ENCODE measurements at regions not wholly inside any gene's neighbourhood (a gene's known extent, or its start where the extent isn't known, plus 50 kb on each side); places are given as distances from the start of the nearest gene placed in this dataset.

GRCh38 chr17:73971127-73971526 is 232.4 kb upstream of the RPL38 start:
- Mint-ChIP-seq H3K27ac (no peak overlapping the region), H3K36me3 (no peaks in the 10 kb centered on the region), H3K4me3 (no peak overlapping the region), H3K4me1 (peaks cover 2% of the 10 kb centered on the region), H3K9me3 (no peaks in the 10 kb centered on the region), H3K27me3 (peaks cover 21% of the 10 kb centered on the region)
- no peak for DNase-seq (ENCODE audit: low spot score in 2 of 2)
- no peak for ATAC-seq (ENCODE audit: low read depth)

DNA sequence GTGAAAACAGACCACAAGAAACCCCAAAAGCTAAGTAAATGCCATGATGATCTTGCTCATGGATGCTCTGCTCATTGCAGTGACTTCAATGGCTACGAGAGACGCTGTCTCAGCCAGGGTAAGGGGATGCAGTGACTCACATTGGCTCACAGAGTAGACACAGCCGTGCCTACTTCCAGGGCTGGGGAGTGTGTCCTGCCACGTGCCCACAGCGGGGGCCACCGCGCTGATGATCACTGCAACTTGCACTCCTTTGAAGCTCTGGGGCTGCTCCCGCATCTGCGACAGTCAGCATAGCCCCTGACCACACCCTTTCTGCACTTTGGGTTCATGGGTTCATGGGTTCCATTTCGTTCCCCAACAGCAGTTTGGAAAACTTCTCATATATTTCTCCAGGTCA is 231.4 kb upstream of the RPL38 start:
- ATAC-seq (ENCODE audit: low read depth) (no peak), DNase-seq (ENCODE audit: low spot score in 2 of 2) (no peak)
- Mint-ChIP-seq H3K27ac (no peak overlapping the region), H3K4me3 (no peak overlapping the region), H3K4me1 (peaks cover 2% of the 10 kb centered on the region), H3K27me3 (peaks cover 21% of the 10 kb centered on the region), H3K36me3 (no peaks in the 10 kb centered on the region), H3K9me3 (no peaks in the 10 kb centered on the region)

GRCh38 chr17:73972901-73973300 is 230.6 kb upstream of the RPL38 start:
- peaks cover 21% of the 10 kb centered on the region for H3K27me3 Mint-ChIP-seq
- no peaks in the 10 kb centered on the region for H3K36me3 Mint-ChIP-seq
- ATAC-seq (ENCODE audit: low read depth) (no peak), DNase-seq (ENCODE audit: low spot score in 2 of 2) (no peak)
- peaks cover 2% of the 10 kb centered on the region for H3K4me1 Mint-ChIP-seq
- H3K27ac Mint-ChIP-seq: no peak overlapping the region
- H3K4me3 Mint-ChIP-seq: no peak overlapping the region
- no peaks in the 10 kb centered on the region for H3K9me3 Mint-ChIP-seq

GRCh38 chr17:73973586-73974409 is 229.7 kb upstream of the RPL38 start:
- Mint-ChIP-seq H3K36me3 (no peaks in the 10 kb centered on the region), H3K27ac (no peak overlapping the region), H3K27me3 (peaks cover 21% of the 10 kb centered on the region), H3K4me3 (no peak overlapping the region), H3K4me1 (peaks cover 2% of the 10 kb centered on the region), H3K9me3 (no peaks in the 10 kb centered on the region)
- ATAC-seq (ENCODE audit: low read depth) (no peak), DNase-seq (ENCODE audit: low spot score in 2 of 2) (no peak)

- peaks cover 2% of the 10 kb centered on the region for H3K4me1 Mint-ChIP-seq
- no peak overlapping the region for H3K27ac Mint-ChIP-seq
- DNase-seq (ENCODE audit: low spot score in 2 of 2) (no peak), ATAC-seq (ENCODE audit: low read depth) (no peak)
- no peaks in the 10 kb centered on the region for H3K36me3 Mint-ChIP-seq
- H3K9me3 Mint-ChIP-seq: no peaks in the 10 kb centered on the region
- H3K4me3 Mint-ChIP-seq: no peak overlapping the region
- H3K27me3 Mint-ChIP-seq: peaks cover 17% of the 10 kb centered on the region
Measured at GRCh38 chr17:73974536-73974935, 228.9 kb upstream of the RPL38 start.

GRCh38 chr17:73976147-73976546 is 227.3 kb upstream of the RPL38 start:
- DNase-seq (ENCODE audit: low spot score in 2 of 2): no peak
- Mint-ChIP-seq H3K9me3 (no peaks in the 10 kb centered on the region), H3K4me3 (no peak overlapping the region), H3K36me3 (no peaks in the 10 kb centered on the region), H3K4me1 (no peaks in the 10 kb centered on the region), H3K27ac (no peak overlapping the region), H3K27me3 (peaks cover 19% of the 10 kb centered on the region)
- ATAC-seq (ENCODE audit: low read depth): no peak

- no peaks in the 10 kb centered on the region for H3K36me3 Mint-ChIP-seq
- H3K27ac Mint-ChIP-seq: no peak overlapping the region
- H3K9me3 Mint-ChIP-seq: no peaks in the 10 kb centered on the region
- DNase-seq (ENCODE audit: low spot score in 2 of 2) (no peak), ATAC-seq (ENCODE audit: low read depth) (no peak)
- no peaks in the 10 kb centered on the region for H3K4me1 Mint-ChIP-seq
- H3K4me3 Mint-ChIP-seq: no peak overlapping the region
- H3K27me3 Mint-ChIP-seq: peaks cover 22% of the 10 kb centered on the region
Measured at GRCh38 chr17:73976676-73977521, 226.6 kb upstream of the RPL38 start.

- H3K36me3 Mint-ChIP-seq: no peaks in the 10 kb centered on the region
- H3K4me3 Mint-ChIP-seq: no peak overlapping the region
- DNase-seq (ENCODE audit: low spot score in 2 of 2) (no peak), ATAC-seq (ENCODE audit: low read depth) (no peak)
- no peak overlapping the region for H3K27ac Mint-ChIP-seq
- H3K27me3 Mint-ChIP-seq: peaks cover 30% of the 10 kb centered on the region
- H3K4me1 Mint-ChIP-seq: peaks cover 10% of the 10 kb centered on the region
- no peaks in the 10 kb centered on the region for H3K9me3 Mint-ChIP-seq
Measured at GRCh38 chr17:73980517-73980916, 223.0 kb upstream of the RPL38 start.

DNA sequence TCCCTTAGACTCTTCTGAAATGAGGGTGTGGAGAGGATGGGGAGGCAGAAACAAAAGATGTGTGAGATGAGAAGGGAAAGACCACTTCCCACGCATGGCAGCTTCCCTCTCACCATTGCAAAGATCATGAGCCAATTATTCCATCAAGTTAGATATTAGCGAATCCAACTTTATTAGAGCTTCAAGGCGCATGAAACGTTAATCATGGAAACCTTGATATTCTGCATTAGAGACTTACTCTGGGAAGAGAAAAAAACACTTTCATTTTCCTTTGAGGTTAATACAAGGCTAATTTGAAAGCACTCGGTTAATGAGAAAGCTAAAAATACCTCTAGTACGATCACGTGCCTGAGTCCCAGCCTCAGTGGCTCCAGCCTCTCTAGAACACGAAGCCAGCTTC is 220.6 kb upstream of the RPL38 start:
- no peak for DNase-seq (ENCODE audit: low spot score in 2 of 2)
- H3K4me1 Mint-ChIP-seq: peaks cover 10% of the 10 kb centered on the region
- H3K4me3 Mint-ChIP-seq: no peak overlapping the region
- no peaks in the 10 kb centered on the region for H3K36me3 Mint-ChIP-seq
- H3K9me3 Mint-ChIP-seq: no peaks in the 10 kb centered on the region
- ATAC-seq (ENCODE audit: low read depth): no peak
- peaks cover 31% of the 10 kb centered on the region for H3K27me3 Mint-ChIP-seq
- H3K27ac Mint-ChIP-seq: no peak overlapping the region

DNA sequence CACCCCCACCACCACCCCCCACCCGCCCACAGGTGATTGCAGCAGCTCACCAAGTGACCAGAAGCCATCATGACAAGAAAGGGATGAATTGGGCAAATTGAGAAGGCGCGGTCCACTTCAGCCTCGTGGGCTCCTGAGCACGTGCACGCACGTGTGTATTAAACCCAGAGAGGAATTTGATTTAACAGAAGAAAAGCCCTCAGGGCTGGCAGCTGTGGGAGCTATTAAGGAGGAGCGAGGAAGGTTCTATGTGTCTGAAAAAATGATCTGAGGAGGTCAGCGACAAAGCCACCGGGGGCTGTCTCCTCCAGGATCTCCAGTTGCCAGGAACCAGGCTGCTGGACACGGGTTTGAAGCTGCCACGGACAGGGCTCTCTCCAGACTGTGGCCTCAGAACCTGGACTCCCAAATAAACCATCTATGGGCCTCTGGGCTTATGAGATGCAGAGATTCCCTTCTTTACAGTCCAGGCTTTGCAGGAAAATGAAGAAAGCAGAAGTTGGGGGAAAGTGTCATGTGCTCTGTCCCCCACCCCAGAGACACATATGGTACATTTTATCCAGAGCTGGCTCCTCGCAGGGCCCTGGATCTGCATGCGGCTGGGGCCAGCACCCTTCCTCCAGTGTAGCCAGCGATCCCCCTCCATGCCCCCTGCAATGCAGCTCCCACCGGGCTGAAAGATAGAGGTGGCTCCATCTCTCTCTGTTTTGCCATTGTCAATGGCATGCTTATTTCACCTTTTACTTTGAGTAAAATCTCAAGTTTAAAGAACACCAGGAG is 219.7 kb upstream of the RPL38 start:
- H3K36me3 Mint-ChIP-seq: no peaks in the 10 kb centered on the region
- H3K4me3 Mint-ChIP-seq: no peak overlapping the region

DNA sequence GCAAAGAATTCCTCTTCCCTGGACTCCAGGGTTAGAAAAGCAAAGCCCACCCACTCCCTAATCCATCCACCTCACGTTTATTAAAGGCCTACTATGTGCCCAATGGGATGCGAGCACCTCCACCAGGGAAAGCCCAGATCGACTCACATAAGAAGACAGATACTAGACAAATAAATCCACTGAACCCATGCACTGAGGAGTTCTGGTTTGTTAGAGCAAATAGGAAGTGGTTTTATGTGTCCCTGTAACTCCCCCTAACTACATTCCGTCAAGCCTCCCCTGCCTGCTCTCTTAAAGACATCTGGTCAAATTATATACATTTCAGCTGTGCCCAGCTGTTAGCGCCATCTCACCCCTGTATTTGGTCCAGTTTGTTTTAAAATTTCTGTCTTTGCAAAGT is 218.5 kb upstream of the RPL38 start:
- ATAC-seq (ENCODE audit: low read depth) (no peak), DNase-seq (ENCODE audit: low spot score in 2 of 2) (no peak)
- no peak overlapping the region for H3K4me3 Mint-ChIP-seq
- H3K27me3 Mint-ChIP-seq: peaks cover 29% of the 10 kb centered on the region
- peaks cover 10% of the 10 kb centered on the region for H3K4me1 Mint-ChIP-seq
- no peak overlapping the region for H3K27ac Mint-ChIP-seq
- H3K9me3 Mint-ChIP-seq: no peaks in the 10 kb centered on the region
- H3K36me3 Mint-ChIP-seq: no peaks in the 10 kb centered on the region

More for the DNA sequence above, 219.7 kb upstream of the RPL38 start:
- ATAC-seq (ENCODE audit: low read depth): no peak
- DNase-seq (ENCODE audit: low spot score in 2 of 2): no peak
- H3K9me3 Mint-ChIP-seq: no peaks in the 10 kb centered on the region
- no peak overlapping the region for H3K27ac Mint-ChIP-seq
- peaks cover 10% of the 10 kb centered on the region for H3K4me1 Mint-ChIP-seq
- H3K27me3 Mint-ChIP-seq: peaks cover 31% of the 10 kb centered on the region

DNA sequence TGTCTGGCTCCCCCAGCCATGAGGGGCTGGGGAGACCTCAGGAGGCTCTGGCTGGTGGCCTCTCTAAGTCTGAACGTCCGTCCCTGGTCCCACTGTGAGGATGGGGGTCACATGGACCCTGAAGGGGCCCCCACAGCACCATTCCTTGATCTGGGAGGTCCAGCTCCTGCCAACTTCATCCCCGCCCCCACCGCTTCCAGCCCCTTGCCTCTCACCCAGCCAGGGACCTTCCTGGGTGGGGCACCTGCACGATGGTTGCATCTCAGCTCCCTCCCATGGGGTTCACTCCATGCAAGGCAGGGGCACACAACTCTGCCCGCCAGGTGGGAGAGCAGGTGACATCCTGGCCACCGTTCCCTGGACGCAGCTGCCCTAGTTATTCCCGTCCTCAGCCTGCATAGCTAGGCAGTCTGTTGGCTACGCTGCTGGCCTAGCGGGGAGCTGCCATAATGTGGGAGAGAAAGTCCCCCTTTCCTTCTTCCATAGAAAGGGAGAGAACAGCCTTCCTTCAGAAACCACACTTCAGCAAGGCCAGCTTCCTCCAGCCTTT is 217.9 kb upstream of the RPL38 start:
- Mint-ChIP-seq H3K36me3 (no peaks in the 10 kb centered on the region), H3K4me1 (peaks cover 10% of the 10 kb centered on the region), H3K4me3 (no peak overlapping the region), H3K27me3 (peaks cover 25% of the 10 kb centered on the region), H3K27ac (no peak overlapping the region), H3K9me3 (no peaks in the 10 kb centered on the region)
- ATAC-seq (ENCODE audit: low read depth): no peak
- DNase-seq (ENCODE audit: low spot score in 2 of 2): no peak

GRCh38 chr17:73986641-73987177 is 216.8 kb upstream of the RPL38 start:
- DNase-seq (ENCODE audit: low spot score in 2 of 2) (no peak), ATAC-seq (ENCODE audit: low read depth) (no peak)
- Mint-ChIP-seq H3K27ac (no peak overlapping the region), H3K9me3 (no peaks in the 10 kb centered on the region), H3K36me3 (no peaks in the 10 kb centered on the region), H3K27me3 (peaks cover 19% of the 10 kb centered on the region), H3K4me3 (no peak overlapping the region), H3K4me1 (peaks cover 10% of the 10 kb centered on the region)
